ENCODE measurements at regions not wholly inside any gene's neighbourhood (a gene's known extent, or its start where the extent isn't known, plus 50 kb on each side); places are given as distances from the start of the nearest gene placed in this dataset.

DNA sequence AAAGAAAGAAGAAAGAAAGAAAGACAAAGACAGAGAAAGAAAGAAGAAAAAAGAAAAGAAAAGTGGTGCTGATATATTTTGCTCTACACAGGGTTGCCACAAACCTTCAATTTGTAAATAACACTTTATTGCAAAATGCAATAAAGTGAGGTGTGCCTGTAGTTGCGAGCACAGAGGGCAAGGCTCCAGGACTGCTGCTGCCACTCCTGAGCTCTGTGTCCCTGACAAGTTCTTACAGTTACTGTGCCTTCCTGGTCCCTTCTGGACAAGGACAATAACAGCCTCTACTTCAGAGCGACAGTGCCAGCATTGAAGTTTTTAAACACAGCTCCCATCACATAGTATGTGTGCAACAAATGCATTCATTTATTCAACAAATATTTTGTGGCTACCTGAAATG lies 148.1 kb downstream of the AXIN2 start:
- no peak for DNase-seq (ENCODE audit: low spot score)
- H3K9me3 ChIP-seq (ENCODE audit: severe bottlenecking), result no peaks in the 10 kb centered on the region
- no peaks in the 10 kb centered on the region for H3K36me3 ChIP-seq (ENCODE audit: low read depth)
- no peak overlapping the region for H3K4me3 ChIP-seq (ENCODE audit: severe bottlenecking)
- H3K4me1 ChIP-seq (ENCODE audit: insufficient read depth, poor library complexity, severe bottlenecking), result no peaks in the 10 kb centered on the region
- no peak overlapping the region for H3K27ac ChIP-seq (ENCODE audit: poor library complexity, severe bottlenecking)
- no peaks in the 10 kb centered on the region for H3K27me3 ChIP-seq (ENCODE audit: insufficient read depth, poor library complexity, severe bottlenecking)
- TF ChIP-seq, protein P1, sequence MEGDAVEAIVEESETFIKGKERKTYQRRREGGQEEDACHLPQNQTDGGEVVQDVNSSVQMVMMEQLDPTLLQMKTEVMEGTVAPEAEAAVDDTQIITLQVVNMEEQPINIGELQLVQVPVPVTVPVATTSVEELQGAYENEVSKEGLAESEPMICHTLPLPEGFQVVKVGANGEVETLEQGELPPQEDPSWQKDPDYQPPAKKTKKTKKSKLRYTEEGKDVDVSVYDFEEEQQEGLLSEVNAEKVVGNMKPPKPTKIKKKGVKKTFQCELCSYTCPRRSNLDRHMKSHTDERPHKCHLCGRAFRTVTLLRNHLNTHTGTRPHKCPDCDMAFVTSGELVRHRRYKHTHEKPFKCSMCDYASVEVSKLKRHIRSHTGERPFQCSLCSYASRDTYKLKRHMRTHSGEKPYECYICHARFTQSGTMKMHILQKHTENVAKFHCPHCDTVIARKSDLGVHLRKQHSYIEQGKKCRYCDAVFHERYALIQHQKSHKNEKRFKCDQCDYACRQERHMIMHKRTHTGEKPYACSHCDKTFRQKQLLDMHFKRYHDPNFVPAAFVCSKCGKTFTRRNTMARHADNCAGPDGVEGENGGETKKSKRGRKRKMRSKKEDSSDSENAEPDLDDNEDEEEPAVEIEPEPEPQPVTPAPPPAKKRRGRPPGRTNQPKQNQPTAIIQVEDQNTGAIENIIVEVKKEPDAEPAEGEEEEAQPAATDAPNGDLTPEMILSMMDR (IDR thresholded peaks at IDR 0.05; ENCODE audit: poor library complexity, severe bottlenecking), result no peak
- ATAC-seq (ENCODE audit: low read depth), result no peak

DNA sequence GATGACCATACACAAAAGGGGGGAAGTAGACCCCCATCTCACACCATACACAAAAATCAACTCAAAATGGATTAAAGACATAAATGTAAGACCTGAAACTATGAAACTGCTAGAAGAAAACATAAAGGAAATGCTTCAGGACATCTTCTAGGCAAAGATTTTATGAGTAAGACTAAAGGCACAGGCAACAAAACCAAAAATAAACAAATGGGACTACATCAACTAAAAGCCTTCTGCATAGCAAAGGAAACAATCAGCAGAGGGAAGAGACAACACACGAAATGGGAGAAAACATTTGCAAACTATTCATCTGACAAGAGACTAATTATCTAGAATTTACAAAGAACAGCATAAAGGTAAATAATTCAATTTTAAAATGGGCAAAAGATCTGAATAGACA lies 152.1 kb downstream of the AXIN2 start:
- no peaks in the 10 kb centered on the region for H3K36me3 ChIP-seq (ENCODE audit: low read depth)
- no peaks in the 10 kb centered on the region for H3K9me3 ChIP-seq (ENCODE audit: severe bottlenecking)
- TF ChIP-seq, protein P1 (IDR thresholded peaks at IDR 0.05; ENCODE audit: poor library complexity, severe bottlenecking), result no peak
- H3K27me3 ChIP-seq (ENCODE audit: insufficient read depth, poor library complexity, severe bottlenecking), result no peaks in the 10 kb centered on the region
- DNase-seq (ENCODE audit: low spot score) (no peak), ATAC-seq (ENCODE audit: low read depth) (no peak)
- H3K27ac ChIP-seq (ENCODE audit: poor library complexity, severe bottlenecking), result no peak overlapping the region
- H3K4me1 ChIP-seq (ENCODE audit: insufficient read depth, poor library complexity, severe bottlenecking), result no peaks in the 10 kb centered on the region
- no peak overlapping the region for H3K4me3 ChIP-seq (ENCODE audit: severe bottlenecking)

DNA sequence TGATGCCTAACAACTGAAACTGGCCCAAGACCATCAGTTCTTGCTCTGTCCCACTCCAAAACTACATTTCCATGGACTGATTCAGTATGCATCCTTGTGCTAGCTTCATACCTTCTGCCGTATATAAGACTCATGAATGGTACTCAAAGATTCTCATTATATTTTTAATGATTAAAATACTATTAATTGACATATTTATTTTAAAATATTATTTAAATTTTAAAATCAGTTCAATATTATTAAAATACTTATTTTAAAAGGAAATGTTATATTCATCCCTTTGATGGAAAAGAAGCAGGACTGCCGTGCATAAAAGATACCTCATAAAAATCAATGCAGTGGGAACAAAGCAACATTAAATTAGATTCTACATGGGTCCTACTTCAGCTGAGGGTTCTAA lies 153.4 kb downstream of the AXIN2 start:
- Histone ChIP-seq H3K27me3 (ENCODE audit: insufficient read depth, poor library complexity, severe bottlenecking) (no peaks in the 10 kb centered on the region), H3K4me3 (ENCODE audit: severe bottlenecking) (no peak overlapping the region), H3K36me3 (ENCODE audit: low read depth) (no peaks in the 10 kb centered on the region), H3K27ac (ENCODE audit: poor library complexity, severe bottlenecking) (no peak overlapping the region), H3K4me1 (ENCODE audit: insufficient read depth, poor library complexity, severe bottlenecking) (no peaks in the 10 kb centered on the region), H3K9me3 (ENCODE audit: severe bottlenecking) (no peaks in the 10 kb centered on the region)
- no peak for DNase-seq (ENCODE audit: low spot score)
- TF ChIP-seq, protein P1 (IDR thresholded peaks at IDR 0.05; ENCODE audit: poor library complexity, severe bottlenecking), result no peak
- ATAC-seq (ENCODE audit: low read depth), result no peak

DNA sequence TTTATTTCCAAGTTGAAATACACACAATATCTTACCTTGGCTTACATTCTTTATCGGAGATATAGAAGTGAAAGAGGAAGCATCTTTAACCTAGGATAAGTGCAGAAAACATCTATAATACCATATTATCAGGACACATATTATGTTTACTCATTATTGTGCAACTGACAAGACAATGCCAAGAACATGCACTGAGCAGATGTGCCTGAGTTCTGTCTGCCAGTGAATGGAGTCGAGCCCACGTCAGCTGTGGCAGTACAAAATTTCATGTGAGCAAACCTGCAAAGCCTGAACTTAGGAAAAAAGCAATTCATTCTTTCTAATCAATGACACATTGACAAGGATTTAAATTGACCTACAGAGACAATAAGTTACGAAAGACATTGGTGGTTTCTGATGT lies 154.4 kb downstream of the AXIN2 start:
- no peak overlapping the region for H3K4me3 ChIP-seq (ENCODE audit: severe bottlenecking)
- H3K27me3 ChIP-seq (ENCODE audit: insufficient read depth, poor library complexity, severe bottlenecking), result no peaks in the 10 kb centered on the region
- no peak for ATAC-seq (ENCODE audit: low read depth)
- H3K27ac ChIP-seq (ENCODE audit: poor library complexity, severe bottlenecking), result no peak overlapping the region
- DNase-seq (ENCODE audit: low spot score), result no peak
- H3K4me1 ChIP-seq (ENCODE audit: insufficient read depth, poor library complexity, severe bottlenecking), result no peaks in the 10 kb centered on the region
- no peaks in the 10 kb centered on the region for H3K36me3 ChIP-seq (ENCODE audit: low read depth)
- no peaks in the 10 kb centered on the region for H3K9me3 ChIP-seq (ENCODE audit: severe bottlenecking)
- TF ChIP-seq, protein P1 (IDR thresholded peaks at IDR 0.05; ENCODE audit: poor library complexity, severe bottlenecking), result no peak

DNA sequence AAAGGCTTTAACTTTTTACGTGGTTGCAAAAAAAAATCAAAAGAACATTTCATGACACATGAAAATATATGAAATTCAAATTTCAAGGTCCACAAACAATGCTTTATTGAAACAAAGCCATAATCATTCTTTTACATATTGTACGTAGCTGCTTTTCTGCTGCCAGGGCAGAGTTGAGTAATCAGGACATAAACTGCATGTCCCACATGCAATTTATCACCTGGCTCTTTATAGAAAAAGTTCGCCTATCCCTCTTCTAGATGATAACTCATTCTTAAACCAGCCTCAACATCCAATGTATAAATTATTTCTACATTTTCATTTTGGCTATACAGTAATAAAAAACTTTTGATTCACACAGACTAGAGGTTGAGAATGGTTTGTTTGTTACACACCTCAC lies 154.9 kb downstream of the AXIN2 start:
- TF ChIP-seq, protein P1 (IDR thresholded peaks at IDR 0.05; ENCODE audit: poor library complexity, severe bottlenecking), result no peak
- Histone ChIP-seq H3K9me3 (ENCODE audit: severe bottlenecking) (no peaks in the 10 kb centered on the region), H3K36me3 (ENCODE audit: low read depth) (no peaks in the 10 kb centered on the region), H3K4me3 (ENCODE audit: severe bottlenecking) (no peak overlapping the region), H3K27me3 (ENCODE audit: insufficient read depth, poor library complexity, severe bottlenecking) (no peaks in the 10 kb centered on the region), H3K27ac (ENCODE audit: poor library complexity, severe bottlenecking) (no peak overlapping the region), H3K4me1 (ENCODE audit: insufficient read depth, poor library complexity, severe bottlenecking) (no peaks in the 10 kb centered on the region)
- DNase-seq (ENCODE audit: low spot score) (no peak), ATAC-seq (ENCODE audit: low read depth) (no peak)

Measured in RWPE2 (cell line).